NCI-H510A (cell line): ENCODE measurements at regions not wholly inside any gene's neighbourhood (a gene's known extent, or its start where the extent isn't known, plus 50 kb on each side); places are given as distances from the start of the nearest gene placed in this dataset.

ENCODE experiments used
- DNase-seq: peaks from one replicate; lab custom pipeline; 2025; lab: John Stamatoyannopoulos, UW

DNA sequence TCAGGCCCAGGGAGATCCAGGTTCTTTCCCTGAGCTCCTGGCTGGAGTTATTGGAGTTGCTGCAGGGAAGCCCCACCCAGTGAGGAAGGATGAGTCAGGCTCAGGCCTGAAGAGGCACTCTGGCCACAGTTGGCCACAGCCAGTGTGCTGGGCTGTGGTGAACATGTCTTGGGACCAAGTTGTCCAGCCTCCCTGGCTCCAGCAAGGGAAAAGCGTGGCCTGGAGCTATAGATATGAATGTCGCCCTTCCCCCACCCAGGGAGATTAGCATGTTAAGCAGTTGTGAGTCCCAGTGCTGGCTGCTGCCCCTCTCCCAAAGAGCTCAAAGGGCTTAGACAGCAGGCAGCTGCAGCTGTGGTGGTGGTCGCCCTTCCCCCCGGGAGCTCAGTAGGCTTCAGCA lies 963.2 kb downstream of the ROBO2 start:
- DNase-seq, result no peak

DNA sequence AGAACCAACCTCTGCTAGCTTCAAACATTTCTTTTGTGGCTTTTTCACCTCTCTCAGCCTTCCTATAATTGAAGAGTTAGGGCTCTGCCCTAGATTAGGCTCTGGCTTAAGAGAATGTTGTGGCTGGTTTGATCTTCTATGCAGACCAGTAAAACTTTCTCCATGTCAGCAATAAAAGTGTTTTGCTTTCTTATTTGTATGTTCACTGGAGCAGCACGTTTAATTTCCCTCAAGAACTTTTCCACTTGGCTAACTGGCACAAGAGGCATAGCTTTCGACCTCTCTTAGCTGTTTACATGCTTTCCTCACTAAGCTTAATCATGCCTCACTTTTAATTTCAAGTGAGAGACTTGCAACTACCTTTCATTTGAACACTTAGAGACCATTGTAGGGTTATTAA lies 964.7 kb downstream of the ROBO2 start:
- DNase-seq, result no peak

DNA sequence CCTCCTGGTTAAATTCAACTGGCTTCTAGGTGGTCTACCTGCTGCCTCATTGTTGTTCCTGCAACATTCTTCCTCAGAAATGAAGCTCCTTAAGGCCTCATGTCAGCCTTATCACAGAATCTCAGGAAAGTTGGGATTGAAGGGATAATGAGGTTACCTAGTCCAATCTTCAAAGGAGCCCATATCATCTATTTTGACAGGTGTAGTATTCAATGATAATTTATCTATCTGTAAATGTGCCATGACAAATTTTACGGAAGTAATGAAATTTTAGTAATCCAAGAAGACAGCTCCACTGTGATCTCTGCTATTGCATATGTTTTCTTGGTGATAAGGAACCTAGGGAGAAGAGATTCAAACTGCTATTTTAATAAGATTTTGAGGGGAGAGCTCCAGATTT lies 973.8 kb downstream of the ROBO2 start:
- no peak for DNase-seq

DNA sequence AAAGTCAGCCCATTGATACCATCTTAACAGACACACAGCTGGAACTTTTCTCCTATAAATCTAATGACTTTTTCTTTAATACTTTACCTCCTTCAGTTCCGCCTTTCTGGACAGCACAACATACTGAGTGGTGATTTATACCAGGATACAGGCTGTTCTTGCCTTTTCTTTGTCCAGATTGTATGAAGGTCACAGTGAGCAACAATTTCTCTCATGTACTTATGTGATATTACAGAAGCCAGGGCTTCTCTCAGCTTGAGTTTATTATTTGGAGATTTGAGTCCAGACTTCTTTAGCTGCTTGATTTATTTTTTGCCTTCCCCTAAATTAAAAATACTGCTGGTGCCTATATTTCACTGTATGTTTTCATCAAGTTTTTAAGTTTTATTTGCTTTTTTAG lies 976.0 kb downstream of the ROBO2 start:
- DNase-seq, result no peak

DNA sequence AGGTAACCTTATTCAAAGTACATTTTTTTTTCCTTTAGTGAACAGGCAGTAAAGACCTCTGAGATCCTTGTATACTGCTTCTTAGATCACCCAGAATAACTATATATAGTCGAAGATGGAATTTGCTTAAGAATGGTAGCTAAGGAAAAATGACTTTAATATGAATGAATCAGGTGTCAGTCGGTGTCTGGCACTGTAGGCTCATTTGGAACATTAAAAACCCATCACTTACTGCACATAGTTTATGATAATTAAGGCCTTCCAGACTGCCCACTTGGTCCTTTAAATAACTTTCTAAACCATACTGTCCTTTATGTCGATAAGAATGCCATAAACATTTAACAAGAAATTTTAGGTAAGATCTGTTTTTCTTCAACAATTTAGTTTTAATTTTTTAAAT lies 981.8 kb downstream of the ROBO2 start:
- DNase-seq, result no peak

DNA sequence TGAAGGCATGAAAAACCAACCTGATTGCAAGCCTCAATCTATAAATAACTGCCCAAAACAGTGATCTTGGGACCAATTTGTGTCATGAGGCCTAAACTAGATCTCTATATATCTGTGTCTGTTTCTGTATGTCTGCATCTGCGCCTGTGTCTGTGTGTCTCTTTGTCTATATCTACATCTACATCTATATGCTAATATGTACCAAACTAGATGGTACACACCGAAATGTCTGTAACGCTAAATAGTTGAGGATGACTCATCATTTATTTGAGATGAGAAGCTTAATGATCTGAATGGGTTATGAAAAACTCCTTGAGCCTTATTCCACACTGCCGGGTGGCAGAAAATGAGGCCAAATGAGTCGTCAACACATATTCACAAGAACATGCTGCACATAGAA lies 982.3 kb downstream of the ROBO2 start:
- DNase-seq, result no peak

DNA sequence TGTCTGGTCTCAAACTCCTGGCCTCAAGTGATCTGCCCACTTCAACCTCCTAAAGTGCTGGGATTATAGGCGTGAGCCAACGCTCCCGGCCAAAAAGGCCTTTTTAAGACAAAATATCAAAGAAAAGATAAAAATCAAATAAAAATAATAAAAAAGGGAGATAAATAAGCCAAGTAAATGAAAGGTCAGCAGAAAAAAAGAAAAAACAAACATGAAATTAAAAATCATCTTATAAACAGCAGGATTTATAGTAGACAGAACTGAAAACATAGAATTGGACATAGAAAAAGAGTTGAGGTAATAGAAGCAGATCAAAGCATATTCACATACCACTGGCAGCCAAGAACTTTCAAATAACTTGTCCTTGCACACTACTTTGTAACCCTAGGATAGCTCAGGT lies 983.4 kb downstream of the ROBO2 start:
- DNase-seq, result no peak

DNA sequence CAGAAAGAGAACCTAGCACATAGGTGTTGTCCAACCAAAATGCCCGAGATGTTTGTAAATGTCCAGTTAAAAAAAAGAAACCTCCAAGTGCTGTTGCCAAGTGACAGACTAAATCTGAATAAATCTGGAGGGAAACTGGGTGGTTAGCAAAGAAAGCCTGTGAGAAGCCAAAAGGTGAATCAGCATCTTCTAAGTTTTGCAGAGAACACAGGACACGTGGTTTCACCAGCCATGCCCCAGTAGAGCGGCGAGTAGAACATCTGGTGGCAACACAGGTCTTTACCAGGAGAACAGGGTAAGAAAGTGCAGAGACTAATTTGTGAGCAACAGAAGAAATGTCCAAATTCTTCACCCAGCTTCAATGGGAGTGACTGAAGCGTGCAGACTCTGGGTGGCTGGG lies 986.0 kb downstream of the ROBO2 start:
- DNase-seq, result no peak

DNA sequence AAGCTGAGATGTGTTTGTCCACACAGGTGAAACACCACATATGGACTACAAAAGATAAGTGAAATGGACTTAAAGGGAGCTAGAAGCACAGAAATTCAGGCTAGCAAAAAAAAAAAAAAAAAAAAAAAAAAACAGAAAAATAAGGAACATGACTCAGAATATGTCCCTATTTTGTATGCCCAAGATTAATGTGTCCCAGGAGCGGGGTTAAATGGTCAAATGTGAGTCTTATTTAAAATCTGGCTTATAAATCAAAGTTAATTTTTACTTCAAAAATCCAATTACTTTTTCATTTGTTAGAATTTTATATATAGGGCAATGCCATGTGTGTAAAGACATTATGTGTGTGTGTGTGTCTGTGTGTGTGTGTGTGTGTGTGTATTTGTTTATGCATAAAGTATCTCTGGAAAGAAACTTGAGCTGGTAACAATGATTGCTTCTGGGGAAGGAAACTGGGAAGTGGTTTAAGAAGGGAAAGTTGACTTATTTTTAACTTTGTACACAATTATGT lies 986.5 kb downstream of the ROBO2 start:
- no peak for DNase-seq

DNA sequence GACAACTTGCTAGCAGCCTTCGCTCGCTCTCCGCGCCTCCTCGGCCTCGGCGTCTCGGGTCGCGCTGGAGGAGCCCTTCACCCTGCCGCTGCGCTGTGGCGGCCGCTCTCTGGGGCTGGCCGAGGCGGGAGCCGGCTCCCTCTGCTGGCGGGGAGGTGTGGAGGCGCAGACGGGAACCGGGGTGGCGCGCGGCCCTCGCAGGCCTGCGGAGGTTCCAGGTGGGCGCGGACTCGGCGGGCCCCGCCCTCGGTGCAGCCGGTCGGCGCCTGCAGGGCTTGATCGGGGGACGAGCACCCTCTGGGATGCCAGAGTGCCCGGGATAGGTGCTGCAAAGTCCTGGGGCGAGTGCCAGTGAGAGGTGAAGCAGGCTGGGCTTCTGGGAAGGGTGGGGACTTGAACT lies 989.9 kb downstream of the ROBO2 start:
- DNase-seq, result no peak

DNA sequence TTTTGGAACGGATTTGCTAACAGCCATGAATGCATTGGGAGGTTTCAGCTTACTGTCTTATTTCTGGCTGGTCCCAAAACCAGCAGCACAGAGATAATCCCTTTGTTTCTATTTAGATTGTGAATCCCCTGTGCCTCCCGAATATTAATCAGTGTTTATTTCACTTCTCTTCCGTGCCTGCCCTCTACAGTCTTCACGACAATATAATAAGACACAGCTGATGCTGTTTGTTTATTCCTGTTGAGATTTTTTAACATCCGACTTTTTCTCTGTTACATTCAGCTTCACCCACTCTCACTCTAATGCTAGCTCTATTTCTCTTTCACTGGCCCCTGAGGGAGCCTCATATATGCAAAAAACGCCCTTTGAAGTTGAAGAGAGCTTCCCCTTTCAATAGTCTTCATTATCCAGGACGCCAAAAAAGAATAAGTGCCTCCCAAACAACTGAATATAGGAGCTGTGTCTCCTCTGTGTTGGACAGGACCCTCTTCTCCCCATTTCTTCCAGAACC lies 995.3 kb downstream of the ROBO2 start:
- DNase-seq, result no peak

DNA sequence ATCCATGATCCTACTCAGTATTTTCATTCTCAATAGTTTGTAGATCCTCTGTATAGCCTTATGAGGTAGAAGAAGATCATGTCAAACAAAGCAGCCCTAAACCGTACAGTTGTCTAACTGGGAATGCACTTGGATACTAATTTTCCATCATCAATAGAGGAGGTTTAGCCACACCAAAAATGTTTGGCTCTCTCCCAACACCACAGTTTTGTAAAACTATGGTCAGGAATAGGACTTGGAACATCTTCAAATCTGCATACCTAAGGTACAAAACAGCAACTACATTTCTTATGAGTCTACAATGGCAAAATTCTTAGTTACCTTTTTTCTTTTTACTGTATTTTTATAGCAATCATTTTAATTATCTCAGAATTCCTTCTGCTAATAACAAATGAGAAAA lies 1001.6 kb downstream of the ROBO2 start:
- no peak for DNase-seq

DNA sequence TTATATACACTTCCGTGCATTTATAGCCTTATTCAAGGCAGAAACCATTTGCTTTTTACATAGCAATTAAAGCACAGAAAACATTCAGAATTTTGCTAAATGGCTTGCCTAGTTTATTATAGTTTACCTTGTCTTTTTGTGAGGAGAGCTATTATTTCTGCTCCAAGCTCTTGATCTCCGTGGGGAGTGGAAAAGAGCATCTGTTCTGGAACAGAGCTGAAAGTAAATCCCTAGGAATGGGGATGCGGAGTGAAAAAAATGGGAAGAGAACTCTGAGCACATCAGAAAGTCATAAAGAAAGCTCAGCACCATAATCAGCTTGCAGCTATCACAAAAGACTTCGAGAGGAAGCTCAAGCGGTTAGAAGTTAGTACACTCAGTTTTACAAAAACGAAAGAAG lies 1006.7 kb downstream of the ROBO2 start:
- no peak for DNase-seq

DNA sequence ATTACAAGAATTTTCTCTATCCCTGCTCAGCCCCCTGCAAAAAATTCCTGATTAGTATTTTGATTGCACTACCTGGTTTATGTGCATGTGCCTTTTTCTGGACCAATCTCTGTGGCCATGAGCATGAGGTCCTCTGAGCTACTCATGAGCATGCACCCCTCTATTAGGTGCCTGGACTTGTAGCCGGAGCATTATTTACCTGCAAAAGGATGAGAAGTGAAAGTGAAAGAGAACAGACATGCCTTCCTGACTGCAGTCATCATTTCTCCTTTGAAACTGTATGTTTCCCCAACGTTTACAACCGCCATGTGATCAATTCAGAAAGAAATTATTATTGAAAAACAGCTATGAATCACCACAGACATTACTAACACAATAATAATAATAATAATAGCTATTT lies 1008.8 kb downstream of the ROBO2 start:
- no peak for DNase-seq

DNA sequence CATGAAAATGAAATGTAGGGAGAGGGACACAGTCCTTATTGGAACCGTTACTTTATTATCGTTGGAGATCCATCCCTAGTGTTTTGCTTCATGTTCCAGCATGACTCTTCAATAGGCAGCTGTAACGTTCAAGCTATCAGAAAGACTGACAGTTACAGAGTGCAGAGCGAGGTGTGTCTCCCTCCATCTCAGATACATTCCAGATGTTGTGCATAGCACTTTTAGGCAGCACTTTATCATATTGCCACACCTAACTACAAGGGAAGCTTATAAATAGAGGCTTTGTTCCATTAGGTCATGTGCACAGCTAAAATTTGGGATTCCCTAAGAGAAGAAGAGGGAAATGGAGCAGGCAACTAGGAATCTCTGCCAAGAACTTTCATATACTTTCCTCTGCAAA lies 1009.6 kb downstream of the ROBO2 start:
- no peak for DNase-seq

DNA sequence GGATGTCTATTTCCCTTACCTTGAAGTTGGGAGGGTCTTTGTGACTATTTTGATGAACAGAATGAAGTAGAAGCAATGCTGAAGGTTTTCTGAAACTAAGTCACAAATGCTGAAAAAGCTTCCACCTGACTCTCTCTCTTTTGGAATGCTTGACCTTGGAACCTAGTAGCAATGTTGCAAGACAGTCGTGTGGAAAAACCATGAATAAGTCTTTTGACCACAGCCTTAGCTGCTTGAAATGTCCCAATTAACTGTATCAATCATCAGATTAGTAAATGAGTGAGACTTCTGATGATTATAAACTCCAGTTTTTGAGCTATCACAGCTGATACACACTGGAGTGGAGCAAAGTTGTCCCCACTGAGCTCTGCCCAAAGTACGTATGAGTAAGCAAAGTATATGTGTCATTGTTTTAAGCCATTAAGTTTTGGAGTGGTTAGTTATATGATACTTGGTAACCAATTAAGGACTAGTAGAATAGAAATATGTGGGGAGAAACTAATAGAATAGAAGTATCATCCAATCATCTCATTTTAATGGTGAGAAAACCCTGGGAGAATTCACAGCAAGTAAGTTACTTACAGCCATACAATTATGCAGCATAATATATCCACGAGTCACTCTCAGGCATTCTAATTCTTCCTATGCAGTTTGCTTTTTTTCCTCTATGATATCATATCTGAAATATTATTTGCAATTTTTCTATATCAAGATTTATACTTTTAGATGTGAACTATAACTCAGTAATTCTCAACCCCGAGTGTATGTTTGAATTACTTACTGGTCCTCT lies 1010.6 kb downstream of the ROBO2 start:
- no peak for DNase-seq

DNA sequence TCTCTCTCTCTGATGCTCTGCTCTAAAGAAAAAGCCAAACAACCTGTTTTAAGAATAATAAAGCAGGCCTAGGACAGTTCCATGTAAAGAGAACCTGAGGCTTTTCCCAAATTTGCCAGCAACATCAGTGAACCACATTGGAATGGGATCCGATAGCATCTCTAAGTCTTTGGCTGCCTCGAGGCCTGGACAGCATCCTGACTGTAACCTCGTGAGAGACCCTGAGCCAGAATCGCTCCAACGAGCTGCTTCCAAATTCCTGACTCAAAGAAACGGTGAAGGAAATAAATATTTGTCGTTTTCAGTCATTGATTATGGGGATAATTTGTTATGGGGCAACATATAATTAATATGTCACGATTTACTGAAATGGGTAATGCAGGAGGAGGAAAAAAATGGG lies 1012.8 kb downstream of the ROBO2 start:
- DNase-seq, result no peak

DNA sequence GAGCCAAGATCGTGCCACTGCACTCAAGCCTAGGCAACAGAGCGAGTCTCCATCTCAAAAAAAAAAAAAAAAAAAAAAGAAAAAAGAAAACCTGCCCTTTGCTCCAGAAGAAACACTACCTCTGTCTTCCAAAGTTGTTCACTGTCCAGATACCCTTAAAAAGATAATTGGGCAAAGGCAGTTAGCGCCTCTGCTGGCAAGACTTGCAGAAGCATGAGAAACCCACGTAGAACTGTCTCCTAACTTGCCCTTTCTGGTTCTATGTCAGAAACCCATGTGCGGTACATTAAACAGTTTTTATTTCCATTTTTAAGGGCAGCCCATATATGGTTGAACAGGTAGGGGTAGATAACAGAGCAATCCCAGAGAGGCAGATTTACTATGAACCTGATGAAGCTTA lies 1026.4 kb downstream of the ROBO2 start:
- DNase-seq, result no peak

DNA sequence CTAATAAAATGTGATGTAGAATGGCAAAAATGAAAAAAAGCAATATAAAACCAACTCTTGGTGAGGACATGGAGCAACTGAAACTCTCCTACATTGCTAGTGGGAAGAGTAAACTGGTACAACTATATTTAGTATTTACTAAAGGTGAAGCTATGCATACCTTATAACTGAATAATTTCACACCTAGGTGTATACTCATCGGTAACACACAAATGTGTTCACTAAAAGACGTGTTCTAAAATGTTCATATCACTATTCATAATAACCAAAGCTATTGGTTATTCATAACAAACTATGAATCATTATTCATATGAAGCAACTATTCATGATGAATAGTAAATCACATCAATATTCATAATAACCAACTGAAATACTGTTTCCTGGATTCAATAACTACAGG lies 1030.3 kb downstream of the ROBO2 start:
- no peak for DNase-seq

DNA sequence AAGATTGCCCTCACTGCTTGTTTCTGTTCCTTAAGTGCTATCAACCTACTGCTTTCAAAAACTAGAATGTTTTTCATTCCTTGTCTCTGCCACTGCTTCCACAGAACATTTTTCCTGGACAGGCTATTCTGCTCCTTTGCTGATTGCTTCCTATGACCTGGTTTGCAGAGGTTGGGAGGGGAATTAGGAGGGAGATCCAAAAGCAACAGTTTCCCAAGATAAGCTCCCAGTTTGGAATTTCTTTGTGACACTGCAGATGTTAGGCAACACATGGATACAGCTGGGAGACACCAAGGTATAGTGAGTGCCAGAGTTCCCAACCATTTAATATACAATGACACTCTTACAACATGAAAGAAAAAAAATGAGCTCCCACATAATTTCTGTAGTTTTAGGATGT lies 1036.5 kb downstream of the ROBO2 start:
- no peak for DNase-seq

DNA sequence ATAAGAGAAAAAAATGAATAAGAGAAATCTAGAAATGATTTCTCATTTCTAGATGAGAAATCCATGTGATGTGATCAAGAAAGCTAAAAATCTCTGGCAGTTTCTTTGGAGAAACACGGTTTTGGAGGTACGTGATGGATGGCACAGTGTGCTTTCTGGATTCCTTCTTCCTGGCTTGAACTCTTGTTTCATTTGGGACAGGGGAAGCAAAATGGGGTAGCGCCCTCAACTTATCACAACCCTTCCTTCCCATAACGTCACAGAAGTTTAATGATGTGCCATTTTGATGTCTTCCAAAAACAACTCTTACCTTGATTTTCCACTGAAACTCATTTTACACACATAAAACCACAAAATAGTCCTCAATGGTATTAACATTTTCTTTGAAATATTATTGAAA lies 1037.3 kb downstream of the ROBO2 start:
- no peak for DNase-seq

DNA sequence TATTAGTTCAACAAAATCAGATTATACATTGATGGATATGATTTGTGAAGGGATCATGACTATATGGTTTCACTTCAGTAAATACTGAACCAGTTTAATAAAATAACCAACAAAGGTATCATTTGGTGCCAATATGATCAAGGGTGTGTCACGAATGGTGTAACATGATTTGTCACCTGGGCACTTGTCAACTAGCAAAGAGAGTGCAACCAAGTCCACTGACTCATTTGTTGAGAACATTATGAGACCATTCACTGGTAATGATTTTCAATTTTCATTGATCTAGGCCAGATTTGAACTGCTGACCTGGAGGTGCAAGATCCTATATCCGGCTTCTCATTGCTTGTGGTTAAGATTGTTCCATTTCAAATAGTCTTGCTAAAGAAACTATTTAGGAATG lies 1037.9 kb downstream of the ROBO2 start:
- no peak for DNase-seq

DNA sequence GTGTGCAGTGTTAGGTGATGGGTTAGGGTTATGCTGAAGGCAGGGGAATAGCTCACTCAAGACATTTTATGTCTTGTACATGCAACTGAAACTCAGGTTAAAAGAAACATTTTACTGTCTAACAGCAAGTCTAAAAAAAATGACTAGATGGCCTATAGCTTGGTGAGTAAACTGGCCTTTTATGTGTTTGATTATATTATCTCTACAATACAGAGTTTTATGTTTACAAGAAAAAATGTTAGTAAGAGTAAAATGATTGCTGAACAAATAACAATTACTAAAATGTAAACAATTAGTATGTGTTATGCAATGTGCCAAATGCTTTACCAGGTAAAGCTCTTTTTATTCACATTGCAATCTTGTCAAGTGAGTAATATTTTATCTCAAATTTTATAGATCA lies 1039.6 kb downstream of the ROBO2 start:
- no peak for DNase-seq

DNA sequence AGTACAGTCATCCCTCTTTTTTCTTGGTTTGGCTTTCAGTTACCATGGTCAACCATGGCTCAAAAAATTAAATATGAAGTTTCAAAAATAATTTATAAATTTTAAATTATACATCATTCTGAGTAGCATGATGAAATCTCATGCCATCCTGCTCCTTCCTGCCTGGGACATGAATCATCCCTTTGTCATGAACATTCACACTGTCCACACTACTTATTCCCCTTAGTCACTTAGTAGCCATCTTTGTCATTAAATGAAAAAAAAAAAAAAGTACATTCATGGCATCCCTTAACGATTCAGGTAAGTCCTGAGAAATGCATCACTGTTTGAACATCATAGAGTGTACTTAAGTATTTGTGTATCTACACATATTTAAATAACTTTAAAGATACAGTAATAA lies 1046.3 kb downstream of the ROBO2 start:
- DNase-seq, result no peak
